Head of caudate nucleus (tissue), 42 donors: ENCODE measurements at regions not wholly inside any gene's neighbourhood (a gene's known extent, or its start where the extent isn't known, plus 50 kb on each side); places are given as distances from the start of the nearest gene placed in this dataset.

Source experiments
- DNase-seq, 42 donors: peaks; one replicate each; pipeline versions ENCODE4 v3.0.0 to v3.0.0-alpha.2; 2020 to 2021; ENCODE audit warnings: mixed read lengths in 7 of 42
- intact Hi-C: fragments of 100-400 bp; cut with DNase I; formaldehyde crosslinking; loops from one replicate; pipeline ENCODE4 v1.15.0; 2022

DNA sequence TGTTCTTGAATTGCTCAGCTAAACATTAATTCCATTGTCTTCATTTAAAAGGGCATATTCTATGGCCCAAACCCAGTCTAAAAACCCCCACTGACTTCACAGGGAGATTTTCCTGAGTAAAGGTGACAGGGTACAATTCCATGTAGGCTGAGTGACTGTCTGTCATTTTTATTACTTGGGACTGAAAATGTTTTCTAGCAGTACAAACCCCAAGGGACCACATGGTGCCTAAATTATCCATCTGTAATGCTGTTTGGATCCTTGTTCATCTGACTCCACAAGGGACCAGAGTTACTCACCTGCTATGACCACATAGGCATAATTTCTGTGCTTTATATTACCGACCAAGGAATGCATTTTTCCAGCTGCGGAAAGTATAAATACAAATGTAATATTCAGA lies 349.1 kb downstream of the ZNF608 start:
- intact Hi-C loops = loop anchor here (10.0 kb wide), 1 partner anchor 47 kb away; no protein-coding TSS in a partner anchor
- no peak for DNase-seq

DNA sequence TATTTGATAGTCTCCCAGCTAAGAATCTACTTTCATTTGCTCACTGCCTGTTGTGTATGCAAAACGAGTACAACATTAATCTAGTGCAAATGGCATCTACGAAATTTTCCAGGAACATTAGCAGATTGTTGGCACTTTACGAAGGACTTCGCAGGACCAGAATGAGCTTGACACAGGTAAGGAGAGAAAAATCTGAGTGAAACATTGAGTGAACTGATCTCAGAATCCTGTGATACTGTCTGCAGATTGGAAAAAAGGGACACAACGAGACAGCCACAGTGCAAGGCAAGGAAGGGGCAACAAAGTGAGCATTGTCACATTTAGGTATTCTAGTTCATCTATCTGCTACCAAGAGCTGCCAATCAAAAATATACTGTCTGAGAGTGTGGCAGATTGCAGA lies 350.5 kb downstream of the ZNF608 start:
- peak in 3 of 42 donors; percentile 16 to 27 (median 21) for DNase-seq
- intact Hi-C loops = loop anchor here (10.0 kb wide), 1 partner anchor 49 kb away; no protein-coding TSS in a partner anchor

DNA sequence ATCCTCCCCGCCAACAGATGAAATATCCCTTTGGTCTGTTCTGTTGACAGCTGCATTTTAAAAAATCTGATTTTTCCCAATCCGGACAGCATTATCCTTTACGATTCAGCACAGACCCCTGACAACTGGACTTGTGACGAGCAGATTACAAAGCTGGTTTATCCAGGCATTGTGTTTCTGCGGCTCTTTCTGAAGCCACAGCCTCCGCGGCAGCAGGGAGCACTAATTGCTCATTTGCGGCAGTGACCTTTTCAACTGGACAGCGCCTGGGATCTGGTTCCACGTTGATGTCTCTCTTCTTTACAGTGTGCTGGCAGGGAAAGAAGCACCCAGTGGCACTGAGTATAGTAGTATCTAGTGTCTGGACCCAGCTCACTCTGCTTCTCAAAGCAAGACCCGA lies 351.2 kb downstream of the ZNF608 start:
- DNase-seq = peak; percentile 20 to 87 (median 64)

DNA sequence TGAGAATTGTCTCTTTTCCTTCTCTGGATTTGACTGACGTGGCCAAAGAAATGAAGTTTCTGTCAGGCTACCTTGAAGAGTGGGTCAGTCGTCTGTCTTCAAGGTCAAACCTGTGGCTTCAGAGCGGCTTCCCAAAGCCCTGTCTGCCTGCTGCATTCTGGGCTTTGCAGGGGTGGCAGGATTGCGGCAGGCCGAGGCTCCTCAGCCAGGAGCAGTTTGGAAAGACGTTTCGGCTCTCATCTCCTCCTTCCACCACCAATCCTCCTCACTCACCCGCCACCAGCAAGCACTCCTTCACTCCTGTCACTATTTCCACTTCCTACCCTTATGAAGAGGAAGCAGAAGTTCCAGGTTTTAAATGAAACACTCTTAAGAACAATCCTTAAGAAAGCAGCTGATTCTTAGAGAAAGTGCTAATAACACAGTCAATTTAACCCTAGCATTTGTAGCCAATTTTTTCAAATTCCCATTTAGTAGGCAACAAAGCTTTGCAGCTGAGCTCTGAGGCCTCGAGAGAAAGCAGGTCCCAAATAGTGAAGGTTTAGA lies 351.7 kb downstream of the ZNF608 start:
- DNase-seq = peak in 36 of 42 donors; percentile 5 to 66 (median 34)

More for the DNA sequence above, 351.2 kb downstream of the ZNF608 start:
- intact Hi-C loops = loop anchor here (10.0 kb wide), 1 partner anchor 50 kb away; no protein-coding TSS in a partner anchor

DNA sequence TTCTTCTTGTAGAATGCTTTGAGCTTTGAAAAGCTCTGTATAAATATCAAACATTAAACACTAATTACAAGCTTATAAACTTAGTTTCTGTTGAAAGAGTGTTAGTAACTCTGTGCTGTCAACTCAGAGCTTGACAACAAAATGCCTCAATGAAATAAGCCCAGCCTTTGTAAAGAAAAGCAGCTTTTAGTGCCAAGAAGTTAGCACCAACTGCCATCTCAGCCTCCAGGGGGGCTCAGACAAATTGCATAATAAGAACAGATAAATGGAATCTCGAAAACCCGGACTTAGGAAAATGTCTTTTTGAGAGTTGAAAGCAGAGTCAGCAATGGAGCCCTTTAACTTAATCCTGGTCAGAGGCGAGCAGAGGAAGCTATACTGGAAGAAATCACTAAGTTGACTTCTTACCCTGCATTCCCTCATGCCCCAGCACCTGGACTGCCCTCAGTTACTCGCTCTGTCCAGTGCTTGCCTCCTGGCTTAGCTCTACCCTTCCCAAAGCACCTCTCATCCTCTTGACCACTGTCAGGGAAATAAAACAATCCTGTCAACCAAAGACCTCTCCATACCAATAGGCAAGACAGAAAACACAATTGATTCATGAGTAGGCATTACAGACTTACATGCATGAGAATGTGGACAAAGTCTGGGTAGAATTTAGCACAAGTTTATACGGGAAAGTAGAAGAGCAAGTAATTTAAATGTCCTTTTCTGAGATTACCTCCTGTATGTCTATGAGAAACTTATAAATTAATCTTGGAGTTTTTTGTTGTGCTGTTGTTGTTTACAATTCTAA lies 352.7 kb downstream of the ZNF608 start:
- peak in 1 of 42 donors; percentile 20 for DNase-seq
- intact Hi-C loops = loop anchor here (10.0 kb wide), 1 partner anchor 51 kb away; no protein-coding TSS in a partner anchor

More for the DNA sequence above, 351.7 kb downstream of the ZNF608 start:
- intact Hi-C loops = loop anchor here (10.0 kb wide), 1 partner anchor 50 kb away; no protein-coding TSS in a partner anchor

DNA sequence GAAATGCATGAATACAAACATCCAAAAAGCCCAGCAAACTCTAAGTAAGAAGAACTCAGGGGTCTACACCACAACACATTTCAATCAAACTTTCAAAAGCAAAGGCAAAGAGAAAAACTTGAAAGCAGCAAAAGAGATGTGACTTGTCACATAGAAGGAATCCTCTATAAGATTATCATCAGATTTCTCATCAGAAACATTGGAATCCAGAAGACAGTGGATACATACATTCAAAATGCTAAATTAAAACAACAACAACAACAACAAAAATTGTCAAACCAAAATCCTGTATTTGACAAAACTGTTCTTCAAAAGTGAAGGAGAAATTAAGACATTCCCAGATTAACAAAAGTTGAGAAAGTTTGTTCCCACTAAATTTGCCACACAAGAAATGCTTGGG lies 362.7 kb downstream of the ZNF608 start:
- DNase-seq = no peak
- intact Hi-C loops = no loop called here

DNA sequence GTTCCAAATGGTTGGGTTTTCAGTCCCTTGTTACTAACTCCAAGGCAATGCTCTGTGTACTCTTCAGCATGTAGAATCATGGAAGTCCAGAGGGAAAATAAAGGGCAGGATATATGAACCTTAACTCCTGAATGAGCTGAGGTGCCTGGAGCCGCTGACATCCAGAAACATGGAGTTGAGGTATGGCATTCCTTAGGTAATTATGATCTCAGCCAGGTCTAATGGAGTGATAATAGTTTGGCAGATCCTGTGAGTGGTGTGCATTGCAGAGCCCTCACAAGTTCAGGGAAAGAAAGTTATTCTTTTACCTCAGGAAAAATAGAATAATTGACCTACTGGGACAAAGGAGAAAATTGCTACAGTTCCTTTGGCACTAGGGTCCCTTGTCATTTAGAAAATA lies 369.1 kb downstream of the ZNF608 start:
- intact Hi-C loops = no loop called here

DNA sequence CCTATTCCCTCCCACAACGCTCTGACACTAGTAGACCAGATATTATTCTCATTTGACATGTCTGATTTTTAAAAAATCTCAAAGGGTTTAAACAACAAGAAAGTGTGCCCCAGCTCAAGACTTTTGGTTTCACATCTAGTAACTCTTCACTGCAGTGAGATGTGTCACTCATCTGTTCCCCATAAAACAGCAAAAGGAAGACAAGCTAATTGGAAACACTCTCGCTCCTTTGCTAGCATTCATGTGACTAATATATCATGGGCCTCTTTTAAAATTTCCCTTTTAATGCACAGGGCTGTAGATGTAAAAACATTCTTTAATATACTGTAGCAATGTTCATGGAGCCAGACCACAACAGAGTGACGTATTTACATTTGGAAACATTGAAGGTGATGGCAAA lies 372.6 kb downstream of the ZNF608 start:
- intact Hi-C loops = no loop called here
- DNase-seq = no peak

More for the DNA sequence above, 369.1 kb downstream of the ZNF608 start:
- no peak for DNase-seq

DNA sequence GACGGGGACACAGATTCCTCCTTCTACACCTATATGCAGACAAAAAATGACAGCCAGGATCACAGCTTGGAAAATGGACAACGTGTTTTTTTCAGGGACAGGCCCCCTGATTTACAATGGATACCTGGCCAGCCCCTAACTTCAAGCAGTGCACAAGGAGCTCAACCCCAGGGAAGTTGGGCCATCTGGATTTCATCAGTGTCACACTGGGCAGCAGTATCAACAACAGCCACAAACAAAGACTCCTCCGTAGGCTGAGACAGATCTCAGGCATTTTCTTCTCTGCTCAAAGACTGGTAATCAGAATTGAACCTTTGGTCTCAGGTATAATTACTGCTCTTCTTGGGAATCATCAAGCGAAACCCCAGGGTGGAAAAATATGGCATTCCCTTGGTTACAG lies 374.0 kb downstream of the ZNF608 start:
- intact Hi-C loops = no loop called here
- DNase-seq = no peak

DNA sequence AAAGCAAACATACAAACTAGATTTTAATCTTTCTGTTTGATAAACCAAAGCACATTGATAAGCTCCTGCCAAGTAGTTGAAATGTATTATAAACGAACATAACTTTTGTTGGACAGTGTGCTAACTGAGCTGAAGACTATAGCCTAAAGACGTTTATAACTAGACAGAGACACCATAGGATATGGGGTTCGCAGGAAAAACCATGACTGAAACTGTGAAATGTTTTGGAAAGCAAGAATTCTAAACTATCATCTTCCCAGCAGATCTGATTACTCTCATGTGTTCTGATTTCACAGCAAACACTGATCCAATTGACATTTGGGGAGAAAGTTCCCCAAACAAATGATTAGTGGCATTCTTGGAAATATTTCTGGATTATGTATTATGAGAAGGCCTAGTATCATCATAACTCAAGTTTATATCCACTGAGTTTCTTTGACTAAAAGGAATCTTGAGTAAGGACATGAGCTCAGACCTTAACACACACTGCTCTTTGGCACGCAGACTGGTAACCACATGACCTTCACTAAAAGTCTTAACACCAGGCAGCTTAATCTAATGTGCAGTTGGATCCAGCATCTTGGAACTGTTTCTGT lies 375.2 kb downstream of the ZNF608 start:
- DNase-seq = no peak
- intact Hi-C loops = no loop called here

DNA sequence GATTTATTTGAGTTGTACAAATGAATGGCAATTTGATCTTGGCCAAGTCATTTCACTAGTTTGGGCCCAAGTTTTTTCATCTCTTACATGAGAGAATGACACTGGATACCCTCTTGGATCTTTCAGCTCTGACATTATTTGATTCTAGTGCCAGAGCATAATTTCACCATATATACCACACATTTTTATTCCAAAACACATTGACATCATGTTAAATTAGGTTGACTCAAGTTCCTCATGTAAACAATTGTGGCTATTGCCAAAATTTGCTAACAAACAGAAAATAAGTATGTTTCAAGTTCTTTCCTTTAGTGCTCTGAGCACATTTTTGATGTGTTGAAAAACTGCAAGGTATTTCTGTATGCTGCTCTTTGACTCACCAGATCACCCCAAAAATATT lies 375.8 kb downstream of the ZNF608 start:
- intact Hi-C loops = no loop called here
- DNase-seq = no peak

DNA sequence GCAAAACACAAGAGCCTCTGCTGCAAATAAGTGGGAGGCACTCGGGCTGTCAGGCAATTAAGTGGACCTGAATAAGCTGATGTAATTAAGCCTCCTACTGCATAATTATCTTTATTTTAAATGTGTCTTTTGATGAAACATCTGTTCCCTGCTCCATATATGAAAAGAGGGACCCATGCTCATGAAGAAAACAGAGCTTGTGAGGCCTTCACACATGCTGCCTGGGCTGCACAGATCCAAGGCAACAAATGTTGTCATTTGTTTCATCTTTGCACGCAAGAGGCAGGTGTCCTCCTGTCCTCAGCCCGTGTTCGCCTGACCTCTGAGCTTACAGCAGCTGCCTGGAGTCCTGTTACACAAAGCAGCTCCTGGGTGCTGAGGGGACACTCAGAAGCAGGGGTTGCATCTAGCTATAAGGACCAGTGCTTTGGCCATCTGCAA lies 381.1 kb downstream of the ZNF608 start:
- no peak for DNase-seq
- intact Hi-C loops = no loop called here

DNA sequence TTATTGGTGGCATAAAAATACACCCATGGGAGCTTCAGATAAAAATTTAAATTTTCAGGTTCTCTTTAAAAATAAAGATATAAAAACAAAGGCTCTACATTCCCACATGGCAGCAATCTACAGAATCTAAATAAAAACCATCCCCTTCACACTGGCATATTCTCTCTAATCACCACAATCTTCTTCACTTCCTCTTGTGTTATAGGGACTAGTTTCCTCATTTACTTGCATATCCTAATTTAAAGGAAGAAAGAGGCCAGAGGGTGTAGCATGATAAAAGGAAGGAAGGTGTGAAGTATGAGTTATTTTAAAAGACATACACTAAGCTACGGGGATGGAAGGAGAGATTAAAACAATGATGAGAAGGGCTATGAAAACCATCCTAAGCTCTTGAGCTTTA lies 390.5 kb downstream of the ZNF608 start:
- no peak for DNase-seq
- intact Hi-C loops = no loop called here

DNA sequence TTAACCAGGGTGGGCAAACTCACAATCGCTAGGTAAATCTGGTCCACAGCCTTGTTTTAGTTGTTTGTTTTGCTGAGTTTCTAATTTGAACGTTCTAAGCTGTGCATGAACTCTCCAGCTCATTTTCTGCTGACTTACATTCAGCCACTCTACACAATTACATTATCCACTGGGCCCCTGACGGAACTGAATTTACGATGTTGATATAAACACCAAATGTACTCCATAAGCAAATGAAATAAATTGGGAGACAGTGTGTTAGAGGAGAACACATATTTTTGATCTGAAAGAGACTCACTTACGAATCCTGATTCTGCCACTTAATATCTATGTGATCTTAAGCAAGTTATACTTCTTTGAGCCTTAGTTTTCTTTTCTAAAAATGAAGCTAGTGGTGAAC lies 393.4 kb downstream of the ZNF608 start:
- DNase-seq = no peak
- intact Hi-C loops = no loop called here

DNA sequence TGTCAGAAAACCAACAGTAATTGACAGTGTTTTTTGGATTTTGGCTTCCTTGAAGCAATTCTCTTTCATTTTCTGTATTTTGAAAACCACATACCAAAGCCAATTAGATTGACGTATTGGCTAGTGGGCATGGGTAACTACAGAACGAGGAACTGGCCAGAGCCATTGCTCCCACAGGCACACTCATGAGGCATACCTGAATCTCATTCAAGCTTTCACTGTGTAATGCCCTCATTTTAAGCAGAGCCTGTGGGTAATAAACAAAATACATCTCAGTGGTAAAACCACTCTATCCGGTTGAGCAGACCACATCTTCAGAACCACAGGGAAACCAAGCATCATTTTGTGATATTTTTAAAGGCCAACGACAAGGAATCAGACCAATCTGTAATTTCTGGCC lies 394.1 kb downstream of the ZNF608 start:
- no peak for DNase-seq
- intact Hi-C loops = no loop called here

DNA sequence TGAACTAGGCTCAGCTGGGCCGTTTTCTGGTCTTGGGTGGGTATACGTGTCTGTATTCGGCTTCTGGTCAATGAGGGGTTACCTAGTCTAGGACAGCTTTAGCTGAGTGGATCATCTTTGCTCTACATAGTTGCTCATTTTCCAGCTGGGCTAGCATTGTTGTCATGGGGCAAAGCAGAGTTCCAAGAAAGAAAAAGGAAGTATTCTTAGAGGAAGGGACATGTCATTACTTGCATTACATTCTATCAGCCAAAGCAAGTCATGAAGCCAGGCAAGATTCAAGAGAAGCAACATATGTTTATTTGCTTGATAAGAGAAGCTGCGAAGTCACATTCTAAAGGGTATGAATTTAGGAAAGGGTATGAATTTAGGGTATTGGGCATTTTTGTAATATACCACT lies 396.5 kb downstream of the ZNF608 start:
- DNase-seq = no peak
- intact Hi-C loops = no loop called here

DNA sequence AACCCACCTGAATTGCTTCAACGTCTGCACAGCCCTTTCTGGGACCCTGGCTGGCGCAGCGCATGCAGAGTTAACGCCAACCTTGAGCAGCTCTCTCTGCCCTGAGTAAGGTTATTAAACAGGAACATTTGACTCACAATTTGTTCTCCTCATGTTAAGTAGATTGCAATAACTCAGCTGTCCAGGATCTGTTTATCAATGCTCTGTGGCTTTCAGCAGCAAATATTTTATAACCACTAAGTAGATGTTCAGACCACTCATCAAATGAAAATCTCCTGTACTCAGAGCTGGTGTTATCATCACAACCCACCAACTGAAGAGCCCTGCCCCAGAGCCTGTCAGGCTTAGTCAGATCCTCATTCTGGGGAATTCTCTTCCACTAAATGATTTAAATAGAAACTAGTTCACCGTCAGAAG lies 403.0 kb downstream of the ZNF608 start:
- intact Hi-C loops = no loop called here
- DNase-seq = no peak

DNA sequence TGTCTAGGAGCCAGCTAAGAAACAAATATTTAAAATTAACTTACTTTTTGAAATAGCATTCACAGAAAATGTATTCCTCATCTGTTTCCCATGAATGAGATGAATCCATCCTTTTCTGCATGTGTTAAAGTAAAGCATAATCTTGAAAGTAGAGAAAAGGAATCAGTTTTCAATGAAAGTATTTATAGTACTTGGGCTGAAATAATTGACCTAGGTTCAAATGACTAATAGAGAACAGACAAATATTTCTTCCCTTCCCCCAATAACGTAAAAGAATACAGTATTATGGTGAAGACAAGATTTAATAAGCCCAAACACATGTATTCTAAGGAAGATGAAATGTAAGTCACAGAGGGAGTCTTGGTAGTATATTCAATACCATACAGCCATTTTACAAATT lies 403.5 kb downstream of the ZNF608 start:
- intact Hi-C loops = no loop called here
- DNase-seq = no peak

DNA sequence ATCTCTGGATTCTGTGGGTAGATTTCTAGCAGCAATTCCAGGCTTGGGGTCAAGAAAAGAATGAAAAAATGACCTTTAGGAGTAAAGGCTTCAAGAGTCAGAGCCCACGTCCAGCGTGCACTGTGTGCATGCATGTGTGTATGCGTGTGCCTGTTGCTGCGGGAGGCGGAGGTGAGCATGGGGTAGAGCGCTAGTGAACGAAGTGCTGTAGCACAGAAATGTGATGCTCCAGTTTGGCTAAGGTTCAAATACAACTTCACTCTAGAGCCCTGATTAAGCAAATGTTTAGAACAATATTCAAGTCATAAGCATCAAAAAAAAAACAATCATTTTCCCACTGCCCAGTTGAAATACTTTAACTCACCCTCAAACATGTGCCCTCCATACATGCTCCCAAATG lies 403.9 kb downstream of the ZNF608 start:
- intact Hi-C loops = no loop called here
- DNase-seq = no peak

DNA sequence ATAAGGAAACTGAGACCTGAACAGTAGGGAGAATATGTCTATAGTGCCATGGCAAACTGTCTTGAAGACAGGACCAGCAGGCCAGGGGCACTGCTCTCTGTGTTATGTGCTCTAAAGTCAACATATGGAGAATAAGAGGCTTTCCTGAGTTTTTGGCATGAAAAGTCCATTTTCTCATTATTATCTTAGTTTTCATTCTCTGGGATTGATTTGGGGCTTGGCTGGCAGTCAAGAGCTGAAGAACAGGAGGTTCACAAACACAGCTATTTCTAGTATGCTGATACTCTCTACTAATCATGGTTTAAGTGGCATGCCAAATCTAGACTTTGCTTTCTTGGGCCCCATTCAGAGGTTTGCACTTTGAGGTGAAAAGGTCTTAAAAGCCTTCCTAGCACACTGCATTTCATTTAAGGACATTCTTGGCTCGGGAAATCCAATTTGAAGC lies 404.4 kb downstream of the ZNF608 start:
- intact Hi-C loops = no loop called here
- DNase-seq = no peak
